CD14-positive monocyte (primary cell): ENCODE measurements at regions not wholly inside any gene's neighbourhood (a gene's known extent, or its start where the extent isn't known, plus 50 kb on each side); places are given as distances from the start of the nearest gene placed in this dataset.
A peak's percentile ranks its signal among the peaks of the same experiment; 100 is the strongest.

Experiments used
- DNase-seq, 3 donors: peaks; one replicate each; pipeline ENCODE4 v3.0.0-alpha.2; 2011 to 2022
- H2AFZ ChIP-seq: 2 replicates; pipeline ENCODE4 v1.6.0; 2012; ENCODE audit warnings: mild to moderate bottlenecking, low read depth, low read length, inconsistent platforms; ENCODE audit not compliant: insufficient read depth, poor library complexity, severe bottlenecking
- H3K27ac ChIP-seq, 2 donors: 1 replicate in 1 of 2; 2 replicates in 1 of 2; pipeline ENCODE4 v1.5.1; 2012 to 2013; ENCODE audit warnings: low read length in 2 of 2, control low read depth in 1 of 2, inconsistent platforms in 1 of 2, low read depth in 1 of 2, mild to moderate bottlenecking in 1 of 2
- H3K27me3 ChIP-seq, 2 donors: one replicate each; pipeline versions ENCODE4 v1.6.0 to v1.6.1; 2011 to 2013; ENCODE audit warnings: low read length in 2 of 2; ENCODE audit not compliant: control insufficient read depth in 2 of 2, insufficient read depth in 2 of 2
- H3K36me3 ChIP-seq, 2 donors: replicated peaks in 1 of 2; 1 replicate in 1 of 2; 2 replicates in 1 of 2; pipeline versions ENCODE4 v1.5.1 to v1.6.1; 2012 to 2013; ENCODE audit warnings: low read length in 2 of 2, control low read depth in 1 of 2, inconsistent platforms in 1 of 2, mild to moderate bottlenecking in 1 of 2; ENCODE audit not compliant: insufficient read depth in 2 of 2, control insufficient read depth in 1 of 2
- H3K4me1 ChIP-seq, 2 donors: 1 replicate in 1 of 2; 2 replicates in 1 of 2; pipeline versions ENCODE4 v1.5.1 to v1.6.1; 2012 to 2013; ENCODE audit warnings: low read length in 2 of 2, control low read depth in 1 of 2, inconsistent platforms in 1 of 2, mild to moderate bottlenecking in 1 of 2, moderate library complexity in 1 of 2; ENCODE audit not compliant: insufficient read depth in 2 of 2, control insufficient read depth in 1 of 2
- H3K4me2 ChIP-seq: replicated peaks from 2 replicates; pipeline ENCODE3; 2012; ENCODE audit warnings: low read length, moderate library complexity, mild to moderate bottlenecking; ENCODE audit not compliant: poor library complexity, severe bottlenecking; ENCODE audit errors: extremely low read depth
- H3K4me3 ChIP-seq, 3 experiments: fragments of 200-600 bp in 1 of 3; sonication (generic) in 1 of 3; replicated peaks in 1 of 3; 1 replicate in 2 of 3; 2 replicates in 1 of 3; pipeline ENCODE4 v1.5.1; 2011 to 2013; ENCODE audit warnings: low read length in 3 of 3, mild to moderate bottlenecking in 3 of 3, control low read depth in 2 of 3, low read depth in 2 of 3, inconsistent platforms in 1 of 3, moderate library complexity in 1 of 3
- H3K79me2 ChIP-seq: 2 replicates; pipeline ENCODE4 v1.6.0; 2012; ENCODE audit warnings: mild to moderate bottlenecking, control low read depth, inconsistent platforms, low read length, moderate library complexity; ENCODE audit not compliant: insufficient read depth
- H3K9ac ChIP-seq: 2 replicates; pipeline ENCODE4 v1.6.0; 2017; ENCODE audit warnings: low read length, mild to moderate bottlenecking; ENCODE audit not compliant: insufficient read depth, poor library complexity, severe bottlenecking
- H3K9me3 ChIP-seq, 2 donors: replicated peaks in 1 of 2; 1 replicate in 1 of 2; 2 replicates in 1 of 2; pipeline versions ENCODE4 v1.5.1 to v1.6.1; 2012 to 2013; ENCODE audit warnings: low read length in 2 of 2, control low read depth in 1 of 2; ENCODE audit not compliant: control insufficient read depth in 1 of 2, insufficient read depth in 1 of 2
- H4K20me1 ChIP-seq: 2 replicates; pipeline ENCODE4 v1.6.0; 2012; ENCODE audit warnings: mild to moderate bottlenecking, low read length, control low read depth, moderate library complexity; ENCODE audit not compliant: insufficient read depth
- H3K27ac Mint-ChIP-seq, 7 donors: one replicate each; pipeline ENCODE4 v1.8.0; 2020; ENCODE audit warnings: mild to moderate bottlenecking in 7 of 7, mixed read lengths in 7 of 7, moderate library complexity in 6 of 7, inconsistent platforms in 2 of 7
- H3K27me3 Mint-ChIP-seq, 3 donors: one replicate each; pipeline ENCODE4 v1.8.0; 2021 to 2022; ENCODE audit warnings: low read depth in 3 of 3, mild to moderate bottlenecking in 3 of 3, mixed read lengths in 3 of 3, moderate library complexity in 3 of 3, inconsistent platforms in 1 of 3
- H3K36me3 Mint-ChIP-seq, 2 donors: one replicate each; pipeline ENCODE4 v1.8.0; 2020; ENCODE audit warnings: mixed read lengths in 2 of 2, inconsistent platforms in 1 of 2, mild to moderate bottlenecking in 1 of 2
- H3K4me1 Mint-ChIP-seq: one replicate; pipeline ENCODE4 v1.8.0; 2020; ENCODE audit warnings: mild to moderate bottlenecking, mixed read lengths
- H3K4me3 Mint-ChIP-seq, 2 donors: one replicate each; pipeline ENCODE4 v1.8.0; 2020; ENCODE audit warnings: mild to moderate bottlenecking in 2 of 2, mixed read lengths in 2 of 2, moderate library complexity in 1 of 2
- H3K9me3 Mint-ChIP-seq, 7 donors: one replicate each; pipeline ENCODE4 v1.8.0; 2020 to 2022; ENCODE audit warnings: mixed read lengths in 7 of 7, mild to moderate bottlenecking in 6 of 7, moderate library complexity in 6 of 7, inconsistent platforms in 2 of 7
- WGBS: methylation state at CpG from one replicate; pipeline ENCODE4 v1.1.5; 2013; ENCODE audit warnings: missing lambda C conversion rate; ENCODE audit not compliant: insufficient coverage; 5-methylcytosine and 5-hydroxymethylcytosine counted together
- intact Hi-C, 2 donors: fragments of 100-400 bp; cut with micrococcal nuclease; formaldehyde crosslinking; loops; one replicate each; pipeline versions ENCODE4 v1.15.0 to v1.15.1; 2023
- TF ChIP-seq, protein P1 (sequence below): fragments of 200-600 bp; IDR thresholded peaks from one replicate; pipeline ENCODE4 v1.8.0; 2022; ENCODE audit warnings: antibody characterized with exemption, mild to moderate bottlenecking

DNA sequence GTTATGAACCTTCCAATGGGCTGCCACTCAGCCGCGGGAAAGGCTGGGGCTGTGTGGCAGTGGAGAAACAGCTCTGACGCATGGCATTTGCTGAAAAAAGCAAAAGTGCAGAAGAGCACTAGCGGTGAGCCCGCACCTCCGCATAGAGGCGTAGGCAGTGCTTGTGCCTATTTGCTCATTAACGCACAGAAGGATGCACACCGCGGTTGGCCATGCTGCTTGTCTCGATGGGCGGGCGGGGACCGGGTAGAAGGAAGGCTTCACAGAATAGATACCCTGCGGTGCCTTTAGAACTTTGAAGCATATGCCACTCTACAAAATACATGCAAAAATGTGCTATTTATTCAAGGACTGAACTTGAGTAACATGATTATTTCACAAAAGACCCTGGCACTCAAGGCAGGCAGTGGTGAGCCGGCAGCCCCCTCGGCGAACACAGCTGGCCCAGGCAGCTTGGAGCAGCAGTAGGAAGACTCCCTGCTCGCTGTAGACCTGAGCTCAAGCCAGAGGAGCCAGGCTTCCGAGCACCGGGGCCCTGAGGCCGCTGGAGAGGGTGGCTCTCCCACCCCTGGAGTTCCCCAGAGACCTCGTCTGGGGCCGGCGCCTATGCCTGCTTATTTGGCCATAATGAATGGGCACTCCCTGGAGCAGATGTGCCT, 71.5 kb downstream of the SIK1 start:
- no peak overlapping the region for H3K4me3 ChIP-seq
- no peaks in the 10 kb centered on the region for H3K79me2 ChIP-seq
- Mint-ChIP-seq H3K36me3 (no peaks in the 10 kb centered on the region), H3K4me3 (no peak overlapping the region), H3K9me3 (peaks cover 0 to 2% (median 0%) of the 10 kb centered on the region in 7 donors), H3K4me1 (peaks cover 12% of the 10 kb centered on the region), H3K27ac (no peak overlapping the region), H3K27me3 (peaks cover 0 to 3% (median 3%) of the 10 kb centered on the region in 3 donors)
- H3K4me2 ChIP-seq, result no peak overlapping the region
- no peak for DNase-seq
- H3K9me3 ChIP-seq, result no peaks in the 10 kb centered on the region
- H3K4me1 ChIP-seq, result no peaks in the 10 kb centered on the region
- 90% methylated on average over 20 of the region's 25 CpGs for WGBS
- no peaks in the 10 kb centered on the region for H3K27me3 ChIP-seq
- TF ChIP-seq, protein P1, sequence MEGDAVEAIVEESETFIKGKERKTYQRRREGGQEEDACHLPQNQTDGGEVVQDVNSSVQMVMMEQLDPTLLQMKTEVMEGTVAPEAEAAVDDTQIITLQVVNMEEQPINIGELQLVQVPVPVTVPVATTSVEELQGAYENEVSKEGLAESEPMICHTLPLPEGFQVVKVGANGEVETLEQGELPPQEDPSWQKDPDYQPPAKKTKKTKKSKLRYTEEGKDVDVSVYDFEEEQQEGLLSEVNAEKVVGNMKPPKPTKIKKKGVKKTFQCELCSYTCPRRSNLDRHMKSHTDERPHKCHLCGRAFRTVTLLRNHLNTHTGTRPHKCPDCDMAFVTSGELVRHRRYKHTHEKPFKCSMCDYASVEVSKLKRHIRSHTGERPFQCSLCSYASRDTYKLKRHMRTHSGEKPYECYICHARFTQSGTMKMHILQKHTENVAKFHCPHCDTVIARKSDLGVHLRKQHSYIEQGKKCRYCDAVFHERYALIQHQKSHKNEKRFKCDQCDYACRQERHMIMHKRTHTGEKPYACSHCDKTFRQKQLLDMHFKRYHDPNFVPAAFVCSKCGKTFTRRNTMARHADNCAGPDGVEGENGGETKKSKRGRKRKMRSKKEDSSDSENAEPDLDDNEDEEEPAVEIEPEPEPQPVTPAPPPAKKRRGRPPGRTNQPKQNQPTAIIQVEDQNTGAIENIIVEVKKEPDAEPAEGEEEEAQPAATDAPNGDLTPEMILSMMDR, result no peak
- no peak overlapping the region for H2AFZ ChIP-seq
- H3K9ac ChIP-seq, result no peak overlapping the region
- H3K36me3 ChIP-seq, result no peaks in the 10 kb centered on the region
- H3K27ac ChIP-seq, result no peak overlapping the region
- no peaks in the 10 kb centered on the region for H4K20me1 ChIP-seq
- intact Hi-C loops, result loop anchor here in 1 of 2 donors (10.0 kb wide), 1 partner anchor 289 kb away; no protein-coding TSS in a partner anchor

DNA sequence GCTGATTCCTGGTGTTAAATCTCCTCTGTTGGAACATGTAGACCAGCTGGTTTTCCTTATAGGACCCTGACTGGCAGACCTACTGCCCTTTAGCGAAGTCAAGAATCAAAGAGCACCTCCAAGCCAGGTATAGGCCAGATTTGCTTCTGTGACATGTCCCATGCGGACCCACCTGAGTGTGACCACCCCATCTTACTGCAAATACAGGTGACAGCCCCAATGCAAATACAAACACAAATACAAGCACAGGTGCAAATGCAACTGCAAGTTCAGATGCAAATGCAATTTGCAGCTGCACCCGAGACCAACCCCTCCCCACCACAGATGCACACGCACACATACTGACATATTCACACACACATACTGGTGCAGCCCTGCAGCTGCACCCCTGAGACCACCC, 72.3 kb downstream of the SIK1 start:
- no peaks in the 10 kb centered on the region for H3K36me3 Mint-ChIP-seq
- Histone ChIP-seq H3K79me2 (no peaks in the 10 kb centered on the region), H2AFZ (no peak overlapping the region), H3K4me1 (no peaks in the 10 kb centered on the region), H3K4me2 (no peak overlapping the region), H3K9ac (no peak overlapping the region), H3K36me3 (no peaks in the 10 kb centered on the region), H3K27me3 (no peaks in the 10 kb centered on the region), H3K4me3 (no peak overlapping the region), H3K9me3 (no peaks in the 10 kb centered on the region), H4K20me1 (no peaks in the 10 kb centered on the region), H3K27ac (no peak overlapping the region)
- TF ChIP-seq, protein P1, result no peak
- intact Hi-C loops, result loop anchor here (5.0 to 10.0 kb wide), 2 partner anchors 37 to 290 kb away; no protein-coding TSS in a partner anchor
- H3K27me3 Mint-ChIP-seq, result peaks cover 0 to 3% (median 0%) of the 10 kb centered on the region in 3 donors
- DNase-seq, result no peak
- H3K9me3 Mint-ChIP-seq, result peaks cover 0 to 2% (median 0%) of the 10 kb centered on the region in 7 donors
- no peak overlapping the region for H3K4me3 Mint-ChIP-seq
- 96% methylated on average over 2 of the region's 4 CpGs for WGBS
- H3K4me1 Mint-ChIP-seq, result peaks cover 13% of the 10 kb centered on the region
- peak overlapping the region in 1 of 7 donors; percentile 8 for H3K27ac Mint-ChIP-seq
